Activated T-cell treated with anti-CD3 and anti-CD28 coated beads, Interleukin-2, amount 50 U/mL, for 4 hours (primary cell): ENCODE measurements at regions not wholly inside any gene's neighbourhood (a gene's known extent, or its start where the extent isn't known, plus 50 kb on each side); places are given as distances from the start of the nearest gene placed in this dataset.
"Not testable (repeated sequence)": the region's sequence is repeated elsewhere in the genome, so short reads cannot be mapped to it uniquely, and the experiment has no call there.

Experiments
- ATAC-seq, 2 donors: fragments of 200-7000 bp; cut with Tn5 transposase; one replicate each; pipeline ENCODE4 v1.10.0; 2021
- DNase-seq: peaks from one replicate; pipeline ENCODE4 v3.0.0-alpha.2; 2020
- H3K27me3 Mint-ChIP-seq: one replicate; pipeline ENCODE4 v1.8.0; 2021; ENCODE audit warnings: low read depth, mixed read lengths
- H3K36me3 Mint-ChIP-seq: one replicate; pipeline ENCODE4 v1.8.0; 2022; ENCODE audit warnings: mixed read lengths; ENCODE audit not compliant: insufficient read depth
- H3K4me1 Mint-ChIP-seq: one replicate; pipeline ENCODE4 v1.8.0; 2021; ENCODE audit warnings: low read depth, mixed read lengths
- H3K4me3 Mint-ChIP-seq: one replicate; pipeline ENCODE4 v1.8.0; 2021; ENCODE audit warnings: mild to moderate bottlenecking, moderate library complexity, mixed read lengths
- H3K9me3 Mint-ChIP-seq: one replicate; pipeline ENCODE4 v1.8.0; 2021; ENCODE audit warnings: mixed read lengths

GRCh38 chr6:164791498-164791897 is 517.9 kb downstream of the C6orf118 start:
- H3K27me3 Mint-ChIP-seq, result no peaks in the 10 kb centered on the region
- no peak overlapping the region for H3K4me3 Mint-ChIP-seq
- H3K4me1 Mint-ChIP-seq, result no peaks in the 10 kb centered on the region

GRCh38 chr6:164763788-164764187 is 545.6 kb downstream of the C6orf118 start:
- ATAC-seq, result no peak
- H3K9me3 Mint-ChIP-seq, result peaks cover 8% of the 10 kb centered on the region

More at GRCh38 chr6:164791498-164791897, 517.9 kb downstream of the C6orf118 start:
- peaks cover 11% of the 10 kb centered on the region for H3K9me3 Mint-ChIP-seq
- ATAC-seq, result no peak
- no peak for DNase-seq
- H3K36me3 Mint-ChIP-seq, result no peaks in the 10 kb centered on the region

GRCh38 chr6:164757451-164757850 is 552.0 kb downstream of the C6orf118 start:
- H3K36me3 Mint-ChIP-seq, result no peaks in the 10 kb centered on the region
- DNase-seq, result no peak
- H3K9me3 Mint-ChIP-seq, result peaks cover 17% of the 10 kb centered on the region
- H3K27me3 Mint-ChIP-seq, result no peaks in the 10 kb centered on the region
- H3K4me1 Mint-ChIP-seq, result no peaks in the 10 kb centered on the region
- no peak overlapping the region for H3K4me3 Mint-ChIP-seq
- no peak for ATAC-seq

More at GRCh38 chr6:164763788-164764187, 545.6 kb downstream of the C6orf118 start:
- no peak overlapping the region for H3K4me3 Mint-ChIP-seq
- no peak for DNase-seq
- H3K4me1 Mint-ChIP-seq, result no peaks in the 10 kb centered on the region
- no peaks in the 10 kb centered on the region for H3K27me3 Mint-ChIP-seq
- H3K36me3 Mint-ChIP-seq, result no peaks in the 10 kb centered on the region

GRCh38 chr6:164756723-164757122 is 552.7 kb downstream of the C6orf118 start:
- Mint-ChIP-seq H3K36me3 (no peaks in the 10 kb centered on the region), H3K27me3 (no peaks in the 10 kb centered on the region), H3K4me1 (no peaks in the 10 kb centered on the region), H3K4me3 (no peak overlapping the region), H3K9me3 (peaks cover 11% of the 10 kb centered on the region)
- ATAC-seq (no peak), DNase-seq (no peak)

GRCh38 chr6:164756142-164756541 is 553.3 kb downstream of the C6orf118 start:
- H3K36me3 Mint-ChIP-seq, result no peaks in the 10 kb centered on the region
- no peaks in the 10 kb centered on the region for H3K27me3 Mint-ChIP-seq
- H3K4me3 Mint-ChIP-seq, result no peak overlapping the region
- peaks cover 11% of the 10 kb centered on the region for H3K9me3 Mint-ChIP-seq
- no peaks in the 10 kb centered on the region for H3K4me1 Mint-ChIP-seq
- ATAC-seq (no peak), DNase-seq (no peak)

- Mint-ChIP-seq H3K9me3 (peaks cover 23% of the 10 kb centered on the region), H3K4me1 (no peaks in the 10 kb centered on the region), H3K4me3 (no peak overlapping the region), H3K36me3 (no peaks in the 10 kb centered on the region), H3K27me3 (no peaks in the 10 kb centered on the region)
- no peak for ATAC-seq
- DNase-seq, result no peak
These were observed 555.9 kb downstream of the C6orf118 start for GRCh38 chr6:164753517-164753916.

- no peak for DNase-seq
- ATAC-seq, result no peak
- H3K4me1 Mint-ChIP-seq, result no peaks in the 10 kb centered on the region
- no peaks in the 10 kb centered on the region for H3K27me3 Mint-ChIP-seq
- H3K4me3 Mint-ChIP-seq, result no peak overlapping the region
- H3K36me3 Mint-ChIP-seq, result no peaks in the 10 kb centered on the region
- H3K9me3 Mint-ChIP-seq, result peaks cover 14% of the 10 kb centered on the region
These were observed 558.0 kb downstream of the C6orf118 start for GRCh38 chr6:164751395-164751794.

GRCh38 chr6:164750128-164750527 is 559.3 kb downstream of the C6orf118 start:
- peaks cover 13% of the 10 kb centered on the region for H3K9me3 Mint-ChIP-seq
- no peaks in the 10 kb centered on the region for H3K27me3 Mint-ChIP-seq

GRCh38 chr6:164749221-164750064 is 560.0 kb downstream of the C6orf118 start:
- Mint-ChIP-seq H3K36me3 (no peaks in the 10 kb centered on the region), H3K27me3 (no peaks in the 10 kb centered on the region), H3K9me3 (peaks cover 13% of the 10 kb centered on the region), H3K4me3 (no peak overlapping the region), H3K4me1 (no peaks in the 10 kb centered on the region)
- DNase-seq, result no peak
- ATAC-seq, result no peak

More at GRCh38 chr6:164750128-164750527, 559.3 kb downstream of the C6orf118 start:
- Mint-ChIP-seq H3K36me3 (no peaks in the 10 kb centered on the region), H3K4me3 (no peak overlapping the region), H3K4me1 (no peaks in the 10 kb centered on the region)
- ATAC-seq (no peak), DNase-seq (no peak)

GRCh38 chr6:164744301-164744700 is 565.1 kb downstream of the C6orf118 start:
- H3K4me1 Mint-ChIP-seq, result no peaks in the 10 kb centered on the region
- no peaks in the 10 kb centered on the region for H3K27me3 Mint-ChIP-seq
- DNase-seq (no peak), ATAC-seq (no peak)
- peaks cover 14% of the 10 kb centered on the region for H3K9me3 Mint-ChIP-seq
- no peaks in the 10 kb centered on the region for H3K36me3 Mint-ChIP-seq
- no peak overlapping the region for H3K4me3 Mint-ChIP-seq

- ATAC-seq (no peak), DNase-seq (no peak)
- Mint-ChIP-seq H3K36me3 (no peaks in the 10 kb centered on the region), H3K27me3 (no peaks in the 10 kb centered on the region), H3K4me3 (no peak overlapping the region), H3K4me1 (no peaks in the 10 kb centered on the region), H3K9me3 (peaks cover 11% of the 10 kb centered on the region)
These were observed 567.4 kb downstream of the C6orf118 start for GRCh38 chr6:164741938-164742451.

GRCh38 chr6:164736090-164736489 is 573.3 kb downstream of the C6orf118 start:
- ATAC-seq, H3K36me3 Mint-ChIP-seq, H3K4me1 Mint-ChIP-seq, DNase-seq, H3K4me3 Mint-ChIP-seq, H3K27me3 Mint-ChIP-seq: not testable (repeated sequence)
- H3K9me3 Mint-ChIP-seq, result peaks cover 13% of the 10 kb centered on the region

GRCh38 chr6:164731539-164731938 is 577.9 kb downstream of the C6orf118 start:
- ATAC-seq (no peak), DNase-seq (no peak)
- Mint-ChIP-seq H3K9me3 (peaks cover 10% of the 10 kb centered on the region), H3K4me3 (no peak overlapping the region), H3K36me3 (no peaks in the 10 kb centered on the region), H3K27me3 (no peaks in the 10 kb centered on the region), H3K4me1 (no peaks in the 10 kb centered on the region)

- H3K9me3 Mint-ChIP-seq, result peaks cover 13% of the 10 kb centered on the region
- DNase-seq (no peak), ATAC-seq (no peak)
- H3K36me3 Mint-ChIP-seq, result no peaks in the 10 kb centered on the region
- H3K27me3 Mint-ChIP-seq, result no peaks in the 10 kb centered on the region
- H3K4me1 Mint-ChIP-seq, result no peaks in the 10 kb centered on the region
- H3K4me3 Mint-ChIP-seq, result no peak overlapping the region
These were observed 587.9 kb downstream of the C6orf118 start for GRCh38 chr6:164721460-164721859.

- peaks cover 15% of the 10 kb centered on the region for H3K9me3 Mint-ChIP-seq
These were observed 608.9 kb downstream of the C6orf118 start for GRCh38 chr6:164700497-164700896.

More at GRCh38 chr6:164700497-164700896, 608.9 kb downstream of the C6orf118 start:
- DNase-seq, result no peak
- Mint-ChIP-seq H3K4me3 (no peak overlapping the region), H3K4me1 (no peaks in the 10 kb centered on the region), H3K36me3 (no peaks in the 10 kb centered on the region), H3K27me3 (no peaks in the 10 kb centered on the region)
- ATAC-seq, result no peak
